ENCODE measurements at regions not wholly inside any gene's neighbourhood (a gene's known extent, or its start where the extent isn't known, plus 50 kb on each side); places are given as distances from the start of the nearest gene placed in this dataset.

DNA sequence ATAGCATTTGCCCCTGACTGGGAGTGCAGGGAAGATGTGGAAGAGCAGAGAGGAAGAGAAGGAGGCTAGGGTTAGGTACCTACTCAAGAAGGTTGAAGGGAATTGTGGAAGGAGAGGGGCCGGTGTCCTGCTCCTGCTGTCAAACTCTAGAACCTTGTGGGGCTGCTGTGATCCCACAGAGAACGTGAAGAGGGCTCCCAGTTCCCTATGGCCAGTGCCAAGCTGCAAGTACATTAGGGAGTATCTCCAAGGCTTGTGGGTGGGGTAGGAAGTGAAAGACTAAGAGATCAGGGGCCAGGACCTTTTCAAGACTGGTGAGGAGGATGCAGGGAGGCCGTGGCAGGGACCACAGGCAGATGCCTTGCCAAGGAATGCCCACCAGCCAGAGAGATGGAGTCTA is 263.4 kb downstream of the CDH26 start:
- H3K27me3 ChIP-seq = peaks cover 0 to 45% (median 0%) of the 10 kb centered on the region in 7 donors
- no peak for TF ChIP-seq CTCF (IDR thresholded peaks at IDR 0.05)
- WGBS, 2 donors = 62 to 82% methylated on average over 3 of the region's 3 CpGs
- intact Hi-C loops (cut with DNase I) = no loop called here
- no peak overlapping the region for H3K4me3 ChIP-seq
- DNase-seq (no peak), ATAC-seq (no peak)
- no peaks in the 10 kb centered on the region for H3K36me3 ChIP-seq
- H3K9me3 ChIP-seq = no peaks in the 10 kb centered on the region
- no peak overlapping the region for H3K27ac ChIP-seq
- peaks cover 0 to under 1% (median 0%) of the 10 kb centered on the region in 9 donors for H3K4me1 ChIP-seq

DNA sequence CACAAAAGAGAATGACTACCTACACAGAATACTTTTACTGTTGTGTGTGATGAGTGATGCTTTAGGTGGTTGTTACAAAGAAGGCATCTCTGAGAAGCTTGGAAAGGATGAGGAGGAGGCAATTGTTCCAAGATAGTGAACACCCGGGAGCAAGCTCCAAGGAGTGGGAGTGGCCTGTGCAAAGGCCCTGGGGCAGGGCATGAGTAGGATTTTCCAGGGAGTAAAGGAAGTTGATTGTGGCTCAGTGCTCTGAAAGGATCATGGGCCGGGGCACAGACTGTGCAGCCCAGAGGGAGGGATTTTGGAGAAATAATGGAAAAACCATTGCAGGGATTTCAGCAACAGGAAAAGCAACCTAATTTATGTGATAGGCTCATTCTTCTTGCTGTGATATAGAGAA is 264.3 kb downstream of the CDH26 start:
- Histone ChIP-seq H3K4me3 (no peak overlapping the region), H3K27me3 (peaks cover 0 to 36% (median 0%) of the 10 kb centered on the region in 7 donors), H3K4me1 (no peaks in the 10 kb centered on the region), H3K36me3 (no peaks in the 10 kb centered on the region), H3K27ac (no peak overlapping the region), H3K9me3 (no peaks in the 10 kb centered on the region)
- no peak for TF ChIP-seq CTCF (IDR thresholded peaks at IDR 0.05)
- WGBS, 2 donors = 0 to 46% methylated on average over 2 of the region's 2 CpGs
- ATAC-seq = no peak
- DNase-seq = no peak
- intact Hi-C loops (cut with DNase I) = no loop called here

DNA sequence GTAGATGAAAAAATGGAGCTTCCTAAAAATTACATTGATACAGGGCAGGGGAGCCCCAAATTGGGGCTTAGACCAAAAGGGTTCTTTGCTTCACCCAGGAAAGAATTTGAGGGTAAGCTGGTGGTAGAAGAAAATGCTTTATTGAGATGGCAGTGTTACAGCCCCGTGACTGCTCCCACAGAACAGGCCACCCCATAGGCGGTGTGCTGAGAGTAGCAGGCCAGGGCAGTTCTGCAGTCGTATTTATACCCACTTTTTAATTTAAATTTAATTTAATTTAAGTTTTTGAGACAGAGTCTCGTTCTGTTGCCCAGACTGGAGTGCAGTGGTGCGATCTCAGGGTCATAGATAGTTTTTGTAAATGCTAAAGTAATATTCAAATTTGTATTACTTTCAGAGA is 265.0 kb downstream of the CDH26 start:
- H3K4me3 ChIP-seq = no peak overlapping the region

GRCh38 chr20:60224914-60225313 is 266.7 kb downstream of the CDH26 start:
- peak in 5 of 9 donors; percentile 11 to 42 (median 23) for TF ChIP-seq CTCF (IDR thresholded peaks at IDR 0.05)

More for the DNA sequence above, 265.0 kb downstream of the CDH26 start:
- H3K36me3 ChIP-seq = no peaks in the 10 kb centered on the region
- no peak for TF ChIP-seq CTCF (IDR thresholded peaks at IDR 0.05)
- ATAC-seq (no peak), DNase-seq (no peak)
- H3K9me3 ChIP-seq = no peaks in the 10 kb centered on the region
- intact Hi-C loops (cut with DNase I) = no loop called here
- no peak overlapping the region for H3K27ac ChIP-seq
- WGBS, 2 donors = 82 to 84% methylated on average over 5 of the region's 5 CpGs
- peaks cover 0 to 30% (median 0%) of the 10 kb centered on the region in 7 donors for H3K27me3 ChIP-seq
- H3K4me1 ChIP-seq = peaks cover 0 to 7% (median 0%) of the 10 kb centered on the region in 9 donors

More at GRCh38 chr20:60224914-60225313, 266.7 kb downstream of the CDH26 start:
- H3K36me3 ChIP-seq = no peaks in the 10 kb centered on the region
- DNase-seq (no peak), ATAC-seq (no peak)
- H3K27me3 ChIP-seq = peaks cover 0 to 19% (median 0%) of the 10 kb centered on the region in 7 donors
- 91 to 95% methylated on average over 3 of the region's 3 CpGs for WGBS, 2 donors
- H3K9me3 ChIP-seq = peaks cover 0 to 6% (median 0%) of the 10 kb centered on the region in 11 donors
- H3K4me3 ChIP-seq = no peak overlapping the region
- H3K27ac ChIP-seq = no peak overlapping the region
- peaks cover 0 to 10% (median 0%) of the 10 kb centered on the region in 9 donors for H3K4me1 ChIP-seq
- intact Hi-C loops (cut with DNase I) = no loop called here

Measured in heart right ventricle (tissue), 16 donors.